Transverse colon (tissue), 4 donors: ENCODE measurements at regions not wholly inside any gene's neighbourhood (a gene's known extent, or its start where the extent isn't known, plus 50 kb on each side); places are given as distances from the start of the nearest gene placed in this dataset.

Experiments
- DNase-seq: peaks from one replicate; pipeline ENCODE4 v3.0.0-alpha.2; 2019
- H3K27ac ChIP-seq, 4 donors: fragments of 200-600 bp; sonication (generic); 2 replicates each; pipeline ENCODE4 v1.5.1; 2016 to 2018; ENCODE audit warnings: inconsistent platforms in 4 of 4
- H3K27me3 ChIP-seq: fragments of 200-600 bp; sonication (generic); 2 replicates; pipeline ENCODE4 v1.5.1; 2017; ENCODE audit warnings: inconsistent platforms
- H3K36me3 ChIP-seq, 4 donors: fragments of 200-600 bp; sonication (generic); 2 replicates each; pipeline ENCODE4 v1.5.1; 2017 to 2019; ENCODE audit warnings: inconsistent platforms in 4 of 4
- H3K4me1 ChIP-seq, 4 donors: fragments of 200-600 bp; sonication (generic); 2 replicates each; pipeline ENCODE4 v1.5.1; 2017 to 2020; ENCODE audit warnings: inconsistent platforms in 4 of 4
- H3K4me3 ChIP-seq, 4 donors: fragments of 200-600 bp; sonication (generic); 1 replicate in 1 of 4; 2 replicates in 3 of 4; pipeline versions ENCODE4 v1.5.1 to v1.6.1; 2017 to 2019; ENCODE audit warnings: inconsistent platforms in 4 of 4
- H3K9me3 ChIP-seq, 2 donors: fragments of 200-600 bp; sonication (generic); 2 replicates each; pipeline ENCODE4 v1.5.1; 2017 to 2019; ENCODE audit warnings: inconsistent platforms in 2 of 2
- EP300 ChIP-seq: sonication (generic); formaldehyde crosslinking; IDR thresholded peaks from one replicate; pipeline ENCODE4 v1.6.1; 2017; ENCODE audit warnings: antibody characterized with exemption, low read depth
- POLR2A ChIP-seq: fragments of 450-650 bp; IDR thresholded peaks from one replicate; pipeline ENCODE4 v1.6.1; 2016; ENCODE audit warnings: antibody characterized with exemption, mild to moderate bottlenecking, moderate library complexity
- POLR2AphosphoS5 ChIP-seq, 3 donors: sonication (generic); formaldehyde crosslinking; IDR thresholded peaks; one replicate each; pipeline ENCODE4 v1.6.1; 2016; ENCODE audit warnings: antibody characterized with exemption in 3 of 3
- WGBS, 2 donors: methylation state at CpG; one replicate each; pipeline ENCODE4 v1.1.5; 2018; ENCODE audit warnings: low coverage in 1 of 2; 5-methylcytosine and 5-hydroxymethylcytosine counted together
- in situ Hi-C, 4 donors: fragments of 200-750 bp; cut with MboI; loops; one replicate each; pipeline versions ENCODE4 v1.15.0 to v1.15.1; 2017; ENCODE audit warnings: low sequenced_read_pairs in 3 of 4, low pct_ligation_motif_present in 1 of 4, low pct_unique_long_range_greater_than_20kb in 1 of 4
- intact Hi-C: fragments of 100-400 bp; cut with DNase I; formaldehyde crosslinking; loops from one replicate; pipeline ENCODE4 v1.15.1; 2023; ENCODE audit warnings: low total_unique reads
- TF ChIP-seq, protein P1 (sequence below), 5 experiments: fragments of 200-600 bp in 3 of 5; fragments of 450-650 bp in 2 of 5; sonication (generic) in 3 of 5; IDR thresholded peaks; 1 replicate in 2 of 5; 2 replicates in 3 of 5; pipeline ENCODE4 v1.5.1; 2016 to 2017; ENCODE audit warnings: antibody characterized with exemption in 5 of 5, inconsistent platforms in 3 of 5, mild to moderate bottlenecking in 2 of 5, moderate library complexity in 1 of 5

GRCh38 chr3:5444253-5444652 is 256.7 kb downstream of the EDEM1 start:
- intact Hi-C loops = no loop called here

GRCh38 chr3:5445676-5446201 is 258.2 kb downstream of the EDEM1 start:
- H3K27me3 ChIP-seq = no peaks in the 10 kb centered on the region
- WGBS, 2 donors = 73 to 82% methylated on average over 5 of the region's 5 CpGs
- H3K9me3 ChIP-seq = no peaks in the 10 kb centered on the region
- no peaks in the 10 kb centered on the region for H3K4me1 ChIP-seq
- H3K36me3 ChIP-seq = no peaks in the 10 kb centered on the region
- TF ChIP-seq EP300 = no peak
- TF ChIP-seq POLR2A = no peak
- TF ChIP-seq, protein P1, sequence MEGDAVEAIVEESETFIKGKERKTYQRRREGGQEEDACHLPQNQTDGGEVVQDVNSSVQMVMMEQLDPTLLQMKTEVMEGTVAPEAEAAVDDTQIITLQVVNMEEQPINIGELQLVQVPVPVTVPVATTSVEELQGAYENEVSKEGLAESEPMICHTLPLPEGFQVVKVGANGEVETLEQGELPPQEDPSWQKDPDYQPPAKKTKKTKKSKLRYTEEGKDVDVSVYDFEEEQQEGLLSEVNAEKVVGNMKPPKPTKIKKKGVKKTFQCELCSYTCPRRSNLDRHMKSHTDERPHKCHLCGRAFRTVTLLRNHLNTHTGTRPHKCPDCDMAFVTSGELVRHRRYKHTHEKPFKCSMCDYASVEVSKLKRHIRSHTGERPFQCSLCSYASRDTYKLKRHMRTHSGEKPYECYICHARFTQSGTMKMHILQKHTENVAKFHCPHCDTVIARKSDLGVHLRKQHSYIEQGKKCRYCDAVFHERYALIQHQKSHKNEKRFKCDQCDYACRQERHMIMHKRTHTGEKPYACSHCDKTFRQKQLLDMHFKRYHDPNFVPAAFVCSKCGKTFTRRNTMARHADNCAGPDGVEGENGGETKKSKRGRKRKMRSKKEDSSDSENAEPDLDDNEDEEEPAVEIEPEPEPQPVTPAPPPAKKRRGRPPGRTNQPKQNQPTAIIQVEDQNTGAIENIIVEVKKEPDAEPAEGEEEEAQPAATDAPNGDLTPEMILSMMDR (IDR thresholded peaks at IDR 0.05) = no peak
- TF ChIP-seq POLR2AphosphoS5 (IDR thresholded peaks at IDR 0.05) = no peak
- in situ Hi-C loops = no loop called here
- no peak for DNase-seq
- intact Hi-C loops = no loop called here
- H3K27ac ChIP-seq = no peak overlapping the region
- no peak overlapping the region for H3K4me3 ChIP-seq

More at GRCh38 chr3:5444253-5444652, 256.7 kb downstream of the EDEM1 start:
- no peaks in the 10 kb centered on the region for H3K36me3 ChIP-seq
- H3K4me3 ChIP-seq = no peak overlapping the region
- TF ChIP-seq POLR2A (no peak), POLR2AphosphoS5 (IDR thresholded peaks at IDR 0.05) (no peak), EP300 (no peak)
- TF ChIP-seq, protein P1 (IDR thresholded peaks at IDR 0.05) = no peak
- DNase-seq = no peak
- in situ Hi-C loops = no loop called here
- no peaks in the 10 kb centered on the region for H3K4me1 ChIP-seq
- no peaks in the 10 kb centered on the region for H3K27me3 ChIP-seq
- no peaks in the 10 kb centered on the region for H3K9me3 ChIP-seq
- H3K27ac ChIP-seq = no peak overlapping the region
- WGBS, 2 donors = 61 to 94% methylated on average over 2 of the region's 2 CpGs

DNA sequence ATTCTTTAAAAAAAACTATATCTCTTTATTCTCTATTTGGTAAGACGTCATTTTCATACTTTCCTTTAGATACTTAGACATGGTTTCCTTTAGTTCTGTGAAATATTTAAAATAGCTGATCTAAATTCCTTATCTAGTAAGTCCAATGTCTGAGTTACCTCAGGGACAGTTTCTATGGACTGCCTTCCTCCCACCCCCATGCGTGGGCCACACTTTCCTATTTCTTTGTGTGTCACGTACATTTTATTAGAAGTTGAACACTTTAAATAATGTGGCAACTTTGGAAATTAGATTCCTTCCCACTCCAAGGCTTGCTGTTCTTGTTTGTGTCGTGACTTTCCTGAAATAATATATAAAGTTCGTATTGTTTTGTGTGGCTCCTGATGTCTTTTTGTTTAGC is 260.7 kb downstream of the EDEM1 start:
- no peak for DNase-seq
- Histone ChIP-seq H3K36me3 (no peaks in the 10 kb centered on the region), H3K4me1 (no peaks in the 10 kb centered on the region), H3K27me3 (no peaks in the 10 kb centered on the region), H3K4me3 (no peak overlapping the region), H3K9me3 (no peaks in the 10 kb centered on the region), H3K27ac (no peak overlapping the region)
- in situ Hi-C loops = no loop called here
- 86 to 93% methylated on average over 5 of the region's 5 CpGs for WGBS, 2 donors
- TF ChIP-seq EP300 (no peak), POLR2AphosphoS5 (IDR thresholded peaks at IDR 0.05) (no peak), POLR2A (no peak)
- TF ChIP-seq, protein P1 (IDR thresholded peaks at IDR 0.05) = no peak
- intact Hi-C loops = no loop called here

DNA sequence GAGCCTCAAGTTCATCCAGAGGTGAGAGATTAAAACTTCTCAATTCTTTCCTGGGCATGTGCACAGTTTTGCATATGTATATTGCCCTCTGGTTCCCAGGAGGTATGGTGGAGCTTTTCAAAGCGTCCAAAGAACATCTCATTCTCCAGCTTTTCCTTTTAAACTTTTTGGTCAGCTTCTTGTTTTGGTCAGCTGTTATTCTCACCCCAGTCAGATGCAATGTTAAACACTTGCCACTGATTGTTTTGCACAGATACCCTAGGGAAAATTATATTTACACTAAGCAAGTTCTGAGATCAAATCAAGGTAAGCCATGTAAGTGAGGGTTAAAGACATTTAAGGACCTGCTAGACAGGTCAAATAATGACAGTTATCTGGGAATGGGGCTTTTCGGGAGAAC is 261.3 kb downstream of the EDEM1 start:
- no peaks in the 10 kb centered on the region for H3K9me3 ChIP-seq
- intact Hi-C loops (no loop called here), in situ Hi-C loops (no loop called here)
- 80 to 89% methylated on average over 1 to 2 of the region's 2 CpGs for WGBS, 2 donors
- H3K27ac ChIP-seq = no peak overlapping the region
- no peak for TF ChIP-seq POLR2A
- TF ChIP-seq EP300 = no peak
- TF ChIP-seq, protein P1 (IDR thresholded peaks at IDR 0.05) = no peak
- TF ChIP-seq POLR2AphosphoS5 (IDR thresholded peaks at IDR 0.05) = no peak
- H3K36me3 ChIP-seq = no peaks in the 10 kb centered on the region
- no peak overlapping the region for H3K4me3 ChIP-seq
- no peaks in the 10 kb centered on the region for H3K27me3 ChIP-seq
- DNase-seq = no peak
- no peaks in the 10 kb centered on the region for H3K4me1 ChIP-seq
